Astrocyte of the cerebellum (primary cell): ENCODE measurements at regions not wholly inside any gene's neighbourhood (a gene's known extent, or its start where the extent isn't known, plus 50 kb on each side); places are given as distances from the start of the nearest gene placed in this dataset.

Experiments used
- DNase-seq: peaks from one replicate; pipeline ENCODE4 v3.0.0-alpha.2; 2011; ENCODE audit warnings: low read depth
- H3K4me3 ChIP-seq: 2 replicates; pipeline ENCODE4 v1.5.1; 2011; ENCODE audit warnings: mild to moderate bottlenecking, low read depth, low read length, moderate library complexity
- in situ Hi-C: cut with HindIII; loops from 2 replicates; pipeline ENCODE4 v1.10.0; 2017; ENCODE audit warnings: low sequenced_read_pairs
- TF ChIP-seq, protein P1 (sequence below): IDR thresholded peaks from 2 replicates; pipeline ENCODE4 v1.5.1; 2012; ENCODE audit warnings: low read length, low read depth, moderate library complexity, mild to moderate bottlenecking; ENCODE audit errors: missing control alignments

DNA sequence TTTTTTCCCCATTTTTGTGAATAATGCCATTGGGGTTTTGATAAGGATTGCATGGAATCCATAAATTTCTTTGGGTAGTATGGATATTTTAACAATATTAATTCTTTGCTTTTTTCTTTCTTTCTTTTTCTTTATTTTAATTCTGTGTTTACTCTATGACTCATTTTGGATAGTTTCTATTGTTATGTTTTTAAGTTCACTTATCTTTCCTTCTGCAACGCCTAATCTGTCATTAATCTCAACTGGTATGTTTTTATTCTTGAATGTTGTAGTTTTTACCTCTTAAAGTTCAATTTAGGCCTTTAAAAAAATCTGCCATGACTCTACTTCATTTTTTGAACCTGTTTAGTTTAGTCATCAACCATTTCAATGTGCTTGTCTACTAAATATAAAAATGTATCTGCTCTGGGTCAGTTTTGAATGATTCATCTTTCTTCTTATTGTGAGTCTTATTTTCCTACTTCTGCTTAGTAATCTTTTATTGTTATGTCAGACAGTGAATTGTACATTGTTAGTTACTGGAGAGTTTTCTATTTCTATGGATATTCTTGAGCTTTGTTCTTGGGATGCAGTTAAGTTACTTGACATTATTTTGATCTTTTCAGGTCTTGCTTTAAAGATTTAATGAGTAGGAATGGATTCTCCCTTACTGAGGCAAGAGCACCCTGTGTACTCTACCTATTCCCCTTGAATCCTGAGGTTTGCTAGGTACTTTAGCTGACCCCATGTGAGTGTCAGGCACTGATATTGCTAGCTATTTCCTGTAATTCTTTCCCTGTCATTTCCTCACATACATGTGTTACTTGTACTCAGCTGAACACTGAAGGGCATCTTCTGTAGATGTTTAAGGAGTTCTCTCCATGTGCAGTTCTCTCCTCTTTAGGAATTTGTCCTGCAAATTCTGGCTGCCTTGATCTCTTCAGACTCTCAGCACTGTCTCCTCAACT, 104.2 kb downstream of the TFAP2B start:
- DNase-seq: no peak
- no peak overlapping the region for H3K4me3 ChIP-seq
- in situ Hi-C loops: no loop called here
- TF ChIP-seq, protein P1, sequence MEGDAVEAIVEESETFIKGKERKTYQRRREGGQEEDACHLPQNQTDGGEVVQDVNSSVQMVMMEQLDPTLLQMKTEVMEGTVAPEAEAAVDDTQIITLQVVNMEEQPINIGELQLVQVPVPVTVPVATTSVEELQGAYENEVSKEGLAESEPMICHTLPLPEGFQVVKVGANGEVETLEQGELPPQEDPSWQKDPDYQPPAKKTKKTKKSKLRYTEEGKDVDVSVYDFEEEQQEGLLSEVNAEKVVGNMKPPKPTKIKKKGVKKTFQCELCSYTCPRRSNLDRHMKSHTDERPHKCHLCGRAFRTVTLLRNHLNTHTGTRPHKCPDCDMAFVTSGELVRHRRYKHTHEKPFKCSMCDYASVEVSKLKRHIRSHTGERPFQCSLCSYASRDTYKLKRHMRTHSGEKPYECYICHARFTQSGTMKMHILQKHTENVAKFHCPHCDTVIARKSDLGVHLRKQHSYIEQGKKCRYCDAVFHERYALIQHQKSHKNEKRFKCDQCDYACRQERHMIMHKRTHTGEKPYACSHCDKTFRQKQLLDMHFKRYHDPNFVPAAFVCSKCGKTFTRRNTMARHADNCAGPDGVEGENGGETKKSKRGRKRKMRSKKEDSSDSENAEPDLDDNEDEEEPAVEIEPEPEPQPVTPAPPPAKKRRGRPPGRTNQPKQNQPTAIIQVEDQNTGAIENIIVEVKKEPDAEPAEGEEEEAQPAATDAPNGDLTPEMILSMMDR: no peak

DNA sequence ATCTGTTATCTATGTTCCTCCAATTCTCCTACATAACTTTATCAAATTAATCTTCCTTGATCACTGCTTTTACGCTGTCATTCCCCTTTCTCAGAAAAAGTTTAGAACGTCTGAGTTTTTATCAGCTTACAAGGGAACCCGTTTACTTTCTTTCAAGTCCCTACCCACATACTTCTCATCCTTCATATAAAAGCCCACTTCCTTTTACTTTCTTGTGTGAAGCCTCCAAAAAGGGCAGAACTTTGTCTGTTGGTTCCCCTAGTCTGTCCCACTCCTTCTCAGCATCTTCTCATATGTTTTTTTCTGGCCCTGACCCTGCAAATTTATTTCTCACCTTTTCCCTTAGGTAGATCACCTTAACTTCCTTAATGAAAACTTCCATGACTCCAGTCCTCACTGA, 106.1 kb downstream of the TFAP2B start:
- DNase-seq: no peak
- in situ Hi-C loops: no loop called here
- TF ChIP-seq, protein P1: no peak

DNA sequence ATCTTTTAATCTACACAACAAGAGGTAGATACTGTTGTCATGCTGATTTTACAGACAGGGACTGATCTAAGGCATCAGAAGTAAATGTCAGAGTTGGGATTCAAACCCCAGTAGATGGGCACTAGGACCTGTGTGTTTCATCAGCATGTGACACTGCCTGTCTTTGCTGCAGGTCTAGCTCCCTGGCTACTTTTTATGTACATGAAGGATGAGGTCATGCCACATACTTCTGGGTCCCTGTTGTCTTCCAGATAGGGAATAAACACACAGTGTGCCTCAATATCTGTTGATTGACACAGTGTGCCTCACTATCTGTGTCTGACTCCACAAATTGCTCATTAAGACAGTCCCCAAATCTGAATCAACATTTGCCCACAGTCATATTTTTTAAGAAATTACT, 106.9 kb downstream of the TFAP2B start:
- in situ Hi-C loops: no loop called here
- TF ChIP-seq, protein P1: no peak
- H3K4me3 ChIP-seq: no peak overlapping the region
- DNase-seq: no peak

More for the DNA sequence above, 106.1 kb downstream of the TFAP2B start:
- H3K4me3 ChIP-seq: no peak overlapping the region

DNA sequence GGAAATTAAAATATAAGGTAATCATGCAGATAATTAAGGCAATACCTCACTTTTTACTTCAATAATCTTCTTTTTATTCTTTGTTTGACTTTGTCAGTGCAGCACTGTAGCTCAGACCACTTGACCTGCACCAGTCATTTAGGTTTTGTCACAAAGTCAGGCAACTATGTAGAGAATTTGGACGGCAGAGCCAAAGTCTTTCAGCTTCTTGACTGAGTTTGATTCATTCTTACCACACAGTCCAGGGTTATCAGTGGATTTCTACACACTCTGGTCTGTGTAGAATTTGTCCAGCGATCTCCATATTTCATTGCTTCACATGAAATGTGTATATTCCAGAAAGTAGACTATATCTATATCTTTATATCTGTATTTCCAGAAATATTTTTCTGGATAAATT, 107.3 kb downstream of the TFAP2B start:
- no peak for DNase-seq
- no peak overlapping the region for H3K4me3 ChIP-seq
- TF ChIP-seq, protein P1: no peak
- in situ Hi-C loops: no loop called here

DNA sequence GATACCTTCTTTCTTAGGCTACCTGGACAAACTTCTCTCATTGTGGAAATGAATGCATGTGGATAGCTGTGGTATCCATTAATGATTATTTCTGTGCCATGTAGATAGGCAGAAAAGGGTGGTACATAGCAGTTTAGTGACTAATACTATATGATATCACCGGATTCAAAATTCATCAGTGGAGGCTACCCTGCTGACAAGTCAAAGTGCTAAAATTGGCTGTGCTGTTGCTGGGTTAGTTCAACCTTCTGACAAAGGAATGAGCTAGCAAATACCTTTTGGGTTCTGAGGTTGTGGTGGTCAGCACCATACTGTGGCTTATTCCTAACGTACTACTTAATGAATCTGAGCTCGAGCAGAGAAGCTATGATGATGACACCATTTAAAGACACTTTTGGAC, 109.1 kb downstream of the TFAP2B start:
- in situ Hi-C loops: no loop called here
- DNase-seq: peak; percentile 39

DNA sequence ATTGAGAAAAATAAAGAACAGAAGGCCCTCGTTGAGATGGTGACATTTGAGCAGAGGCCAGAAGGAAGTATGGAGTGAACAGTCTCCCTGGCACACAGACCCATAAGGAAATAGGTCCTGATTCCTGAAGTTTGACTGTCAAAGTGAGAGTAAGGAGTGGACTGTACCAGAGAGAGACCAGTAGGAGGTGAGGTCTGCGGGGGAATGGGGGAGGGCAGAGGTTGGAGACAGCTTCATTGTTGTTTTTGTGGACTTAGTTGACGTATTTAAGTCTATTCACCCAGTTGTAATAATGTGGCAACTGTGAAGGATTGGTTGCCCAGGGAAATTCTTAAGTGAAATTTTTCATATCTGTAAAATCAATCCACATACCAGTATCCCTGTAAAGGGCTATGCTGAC, 110.7 kb downstream of the TFAP2B start:
- H3K4me3 ChIP-seq: no peak overlapping the region
- TF ChIP-seq, protein P1: no peak
- no peak for DNase-seq
- in situ Hi-C loops: no loop called here

More for the DNA sequence above, 109.1 kb downstream of the TFAP2B start:
- no peak overlapping the region for H3K4me3 ChIP-seq
- TF ChIP-seq, protein P1: no peak
